ENCODE measurements at regions not wholly inside any gene's neighbourhood (a gene's known extent, or its start where the extent isn't known, plus 50 kb on each side); places are given as distances from the start of the nearest gene placed in this dataset.

DNA sequence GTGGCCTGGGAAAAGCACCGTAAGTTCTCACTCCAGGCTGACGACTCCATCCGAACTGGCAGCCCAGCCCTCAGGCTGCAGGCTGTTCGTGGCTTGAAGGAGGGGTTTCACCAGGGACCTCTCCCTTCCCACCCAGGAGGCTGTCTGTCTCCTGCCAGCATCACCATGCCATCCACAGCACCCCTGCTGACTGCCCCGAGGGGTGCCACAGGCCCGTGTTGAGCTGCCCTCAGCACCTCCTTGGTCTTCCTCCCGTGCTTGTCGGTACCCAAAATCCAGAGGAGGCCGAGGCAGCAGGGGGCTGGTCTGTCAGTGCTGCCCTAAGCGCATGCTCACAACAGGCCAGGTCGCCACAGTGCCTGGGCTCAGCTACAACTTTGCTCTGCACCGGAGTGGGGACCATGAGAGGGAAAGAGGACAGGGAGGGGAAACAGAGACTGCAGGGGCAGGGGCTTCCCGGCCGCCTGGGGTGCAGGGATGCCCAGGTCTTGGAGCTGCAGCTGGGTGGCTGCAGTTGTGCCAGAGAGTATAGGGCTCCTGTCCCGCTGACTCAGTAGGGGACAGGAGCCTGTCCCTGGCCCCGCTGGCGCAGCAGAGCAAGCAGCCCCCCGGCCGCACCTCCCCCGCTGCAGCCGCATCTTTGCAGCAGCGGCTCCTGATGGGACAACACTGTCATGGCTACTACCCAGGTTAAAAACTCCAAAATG lies 963.7 kb upstream of the CRIM1 start:
- H3K36me3 ChIP-seq (ENCODE audit: control insufficient read depth in 1 of 2, insufficient read depth in 2 of 2, low read length in 2 of 2) = no peaks in the 10 kb centered on the region
- no peaks in the 10 kb centered on the region for H3K9me3 ChIP-seq (ENCODE audit: control insufficient read depth in 1 of 2, low read length in 2 of 2)
- H3K27ac ChIP-seq (ENCODE audit: low read length) = no peak overlapping the region
- no peaks in the 10 kb centered on the region for H3K4me1 ChIP-seq (ENCODE audit: control insufficient read depth in 1 of 2, insufficient read depth in 2 of 2, low read length in 2 of 2)
- H3K4me3 ChIP-seq (ENCODE audit: low read depth in 1 of 2, low read length in 2 of 2) = no peak overlapping the region
- H3K27me3 ChIP-seq (ENCODE audit: low read depth, low read length) = no peaks in the 10 kb centered on the region

DNA sequence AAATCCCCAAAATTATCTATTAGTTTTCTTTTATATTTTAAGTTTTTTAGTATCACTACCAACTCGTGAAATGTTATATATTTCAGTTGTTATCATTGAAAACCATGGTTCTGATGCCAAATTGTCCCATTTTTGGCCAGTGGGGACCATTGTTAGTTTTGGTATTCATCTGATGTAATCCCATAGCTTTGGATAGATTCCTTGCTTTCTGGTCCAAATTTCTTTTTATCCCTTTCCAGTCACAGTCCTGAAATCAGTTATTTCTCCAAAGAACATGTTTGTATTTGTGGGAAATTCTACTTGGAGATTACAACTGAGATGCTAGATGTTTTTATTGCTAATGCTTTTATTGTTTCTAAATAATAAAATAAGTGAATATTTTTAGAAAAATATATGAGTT lies 976.8 kb upstream of the CRIM1 start:
- no peaks in the 10 kb centered on the region for H3K36me3 ChIP-seq (ENCODE audit: control insufficient read depth in 1 of 2, insufficient read depth in 2 of 2, low read length in 2 of 2)
- H3K27me3 ChIP-seq (ENCODE audit: low read depth, low read length) = no peaks in the 10 kb centered on the region
- no peaks in the 10 kb centered on the region for H3K4me1 ChIP-seq (ENCODE audit: control insufficient read depth in 1 of 2, insufficient read depth in 2 of 2, low read length in 2 of 2)
- no peak overlapping the region for H3K27ac ChIP-seq (ENCODE audit: low read length)
- no peak overlapping the region for H3K4me3 ChIP-seq (ENCODE audit: low read depth in 1 of 2, low read length in 2 of 2)
- H3K9me3 ChIP-seq (ENCODE audit: control insufficient read depth in 1 of 2, low read length in 2 of 2) = no peaks in the 10 kb centered on the region

DNA sequence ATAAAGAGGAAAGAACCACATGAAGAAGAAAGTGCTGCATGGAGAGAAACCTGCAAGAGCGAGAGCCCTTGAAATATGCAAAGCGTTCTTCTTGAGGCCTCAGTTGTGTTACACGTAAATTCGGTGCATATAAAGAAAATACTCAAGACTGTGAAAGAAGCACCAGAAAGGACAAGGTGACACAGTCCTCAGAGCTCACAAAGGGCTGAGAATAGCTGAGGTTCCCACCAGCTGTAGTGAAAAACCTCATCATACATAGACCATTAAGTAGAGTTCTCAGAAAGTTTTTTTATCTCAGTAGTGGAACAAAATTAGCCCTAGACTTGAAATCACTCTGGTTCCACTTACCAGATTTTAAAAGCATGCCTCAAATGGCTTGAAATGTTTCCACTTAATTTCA lies 980.7 kb upstream of the CRIM1 start:
- H3K4me3 ChIP-seq (ENCODE audit: low read depth in 1 of 2, low read length in 2 of 2) = no peak overlapping the region
- no peaks in the 10 kb centered on the region for H3K27me3 ChIP-seq (ENCODE audit: low read depth, low read length)
- no peaks in the 10 kb centered on the region for H3K36me3 ChIP-seq (ENCODE audit: control insufficient read depth in 1 of 2, insufficient read depth in 2 of 2, low read length in 2 of 2)
- no peak overlapping the region for H3K27ac ChIP-seq (ENCODE audit: low read length)
- no peaks in the 10 kb centered on the region for H3K4me1 ChIP-seq (ENCODE audit: control insufficient read depth in 1 of 2, insufficient read depth in 2 of 2, low read length in 2 of 2)
- no peaks in the 10 kb centered on the region for H3K9me3 ChIP-seq (ENCODE audit: control insufficient read depth in 1 of 2, low read length in 2 of 2)

DNA sequence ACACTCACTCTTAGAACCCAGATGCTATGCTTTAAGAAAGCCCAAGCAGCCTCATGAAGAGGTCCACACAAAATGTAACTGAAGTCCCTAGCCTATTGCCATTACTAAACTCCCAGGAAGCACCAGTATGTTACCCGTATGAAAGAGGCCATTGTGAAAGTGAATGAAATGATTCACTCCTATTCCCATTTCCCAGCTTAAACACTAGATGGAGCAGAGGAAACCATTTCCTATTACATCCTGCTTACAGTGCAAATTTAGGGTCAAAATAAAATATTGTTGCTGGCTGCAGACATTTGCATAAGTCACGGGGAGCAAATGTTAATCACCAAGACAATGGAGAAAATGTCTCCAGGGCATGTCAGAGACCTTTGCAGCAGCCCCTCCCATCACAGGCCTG lies 989.7 kb upstream of the CRIM1 start:
- Histone ChIP-seq H3K36me3 (ENCODE audit: control insufficient read depth in 1 of 2, insufficient read depth in 2 of 2, low read length in 2 of 2) (no peaks in the 10 kb centered on the region), H3K27ac (ENCODE audit: low read length) (no peak overlapping the region), H3K27me3 (ENCODE audit: low read depth, low read length) (no peaks in the 10 kb centered on the region), H3K4me1 (ENCODE audit: control insufficient read depth in 1 of 2, insufficient read depth in 2 of 2, low read length in 2 of 2) (no peaks in the 10 kb centered on the region), H3K9me3 (ENCODE audit: control insufficient read depth in 1 of 2, low read length in 2 of 2) (no peaks in the 10 kb centered on the region), H3K4me3 (ENCODE audit: low read depth in 1 of 2, low read length in 2 of 2) (no peak overlapping the region)

DNA sequence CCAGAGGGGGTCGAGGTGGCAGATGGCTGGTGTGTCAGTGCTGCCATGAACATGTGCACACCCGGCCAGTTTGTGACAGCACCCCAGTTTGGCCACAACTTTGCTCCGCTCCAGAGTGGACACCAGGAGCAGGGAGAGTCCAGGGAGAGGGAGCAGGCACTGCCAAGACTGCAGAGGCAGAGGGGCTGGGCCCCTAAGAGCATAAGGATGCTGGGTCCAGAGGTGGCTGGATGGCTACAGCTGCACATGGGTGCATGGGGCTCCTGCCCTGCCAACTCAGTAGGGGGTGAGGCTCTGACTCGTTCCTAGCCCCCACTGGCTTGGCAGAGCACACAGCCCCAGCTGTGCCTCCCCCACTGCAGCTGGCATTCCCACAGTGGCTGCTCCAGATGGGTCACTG lies 999.2 kb upstream of the CRIM1 start:
- H3K27ac ChIP-seq (ENCODE audit: low read length) = no peak overlapping the region
- peaks cover 0 to 2% of the 10 kb centered on the region in 2 donors for H3K9me3 ChIP-seq (ENCODE audit: control insufficient read depth in 1 of 2, low read length in 2 of 2)

DNA sequence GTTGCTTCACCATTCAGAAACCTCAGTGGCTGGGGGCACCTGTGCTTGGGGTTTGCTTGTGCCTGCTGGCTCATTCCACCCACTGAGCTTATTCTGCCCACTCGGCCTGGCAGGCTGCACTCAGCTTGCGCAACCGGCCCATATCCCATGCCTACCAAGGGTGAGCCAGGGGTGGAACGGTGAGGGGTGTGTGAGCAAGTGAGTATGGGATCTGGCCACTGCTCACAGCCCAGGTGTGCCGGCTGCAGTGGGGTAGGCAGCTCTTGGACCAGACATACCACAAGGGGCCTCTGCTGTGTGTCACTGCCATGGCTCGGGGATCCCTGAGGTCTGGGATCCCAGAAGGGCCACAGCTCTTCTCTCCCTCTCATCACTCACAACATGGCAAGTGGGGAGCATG lies 1000.5 kb upstream of the CRIM1 start:
- no peaks in the 10 kb centered on the region for H3K36me3 ChIP-seq (ENCODE audit: control insufficient read depth in 1 of 2, insufficient read depth in 2 of 2, low read length in 2 of 2)
- no peak overlapping the region for H3K27ac ChIP-seq (ENCODE audit: low read length)
- H3K27me3 ChIP-seq (ENCODE audit: low read depth, low read length) = no peaks in the 10 kb centered on the region
- H3K9me3 ChIP-seq (ENCODE audit: control insufficient read depth in 1 of 2, low read length in 2 of 2) = peaks cover 0 to 2% of the 10 kb centered on the region in 2 donors
- no peak overlapping the region for H3K4me3 ChIP-seq (ENCODE audit: low read depth in 1 of 2, low read length in 2 of 2)
- H3K4me1 ChIP-seq (ENCODE audit: control insufficient read depth in 1 of 2, insufficient read depth in 2 of 2, low read length in 2 of 2) = no peaks in the 10 kb centered on the region

More for the DNA sequence above, 999.2 kb upstream of the CRIM1 start:
- Histone ChIP-seq H3K36me3 (ENCODE audit: control insufficient read depth in 1 of 2, insufficient read depth in 2 of 2, low read length in 2 of 2) (no peaks in the 10 kb centered on the region), H3K27me3 (ENCODE audit: low read depth, low read length) (no peaks in the 10 kb centered on the region), H3K4me1 (ENCODE audit: control insufficient read depth in 1 of 2, insufficient read depth in 2 of 2, low read length in 2 of 2) (no peaks in the 10 kb centered on the region), H3K4me3 (ENCODE audit: low read depth in 1 of 2, low read length in 2 of 2) (no peak overlapping the region)

DNA sequence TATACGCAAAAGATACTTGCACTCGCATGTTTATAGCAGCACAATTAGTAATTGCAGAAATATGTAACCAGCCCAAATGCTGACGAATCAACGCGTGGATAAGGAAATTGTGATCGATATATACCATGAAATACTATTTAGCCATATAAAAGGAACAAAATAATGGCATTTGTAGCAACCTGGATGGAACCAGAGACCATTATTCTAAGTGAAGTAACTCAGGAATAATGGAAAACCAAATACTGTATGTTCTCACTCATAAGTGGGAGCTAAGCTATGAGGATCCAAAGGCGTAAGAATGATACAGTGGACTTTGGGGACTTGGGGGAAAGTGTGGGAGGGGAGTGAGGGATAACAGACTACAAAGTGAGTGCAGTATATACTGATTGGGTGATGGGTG lies 1008.0 kb upstream of the CRIM1 start:
- no peaks in the 10 kb centered on the region for H3K4me1 ChIP-seq (ENCODE audit: control insufficient read depth in 1 of 2, insufficient read depth in 2 of 2, low read length in 2 of 2)
- no peaks in the 10 kb centered on the region for H3K9me3 ChIP-seq (ENCODE audit: control insufficient read depth in 1 of 2, low read length in 2 of 2)
- H3K27ac ChIP-seq (ENCODE audit: low read length) = no peak overlapping the region
- no peaks in the 10 kb centered on the region for H3K36me3 ChIP-seq (ENCODE audit: control insufficient read depth in 1 of 2, insufficient read depth in 2 of 2, low read length in 2 of 2)
- H3K4me3 ChIP-seq (ENCODE audit: low read depth in 1 of 2, low read length in 2 of 2) = no peak overlapping the region
- no peaks in the 10 kb centered on the region for H3K27me3 ChIP-seq (ENCODE audit: low read depth, low read length)

DNA sequence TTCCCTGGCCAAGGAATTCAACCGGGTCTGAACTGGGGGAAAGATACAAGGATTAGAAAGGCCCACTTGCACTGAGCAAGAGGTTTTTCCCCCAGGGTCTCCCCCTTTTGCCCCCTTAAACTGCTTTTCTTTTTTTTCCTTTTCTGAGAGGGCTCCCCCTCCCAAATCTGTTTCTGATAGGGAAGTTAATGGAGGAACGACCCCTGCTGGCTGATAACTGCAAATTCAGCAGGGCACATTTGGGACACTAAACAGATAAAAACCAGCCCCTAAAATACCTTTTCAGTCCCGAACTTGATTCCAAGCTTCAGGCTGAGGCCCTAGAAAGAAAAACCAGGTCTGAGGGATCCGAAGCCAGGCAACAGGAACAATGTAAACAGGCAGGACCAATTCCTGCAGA lies 1012.4 kb upstream of the CRIM1 start:
- Histone ChIP-seq H3K27me3 (ENCODE audit: low read depth, low read length) (no peaks in the 10 kb centered on the region), H3K4me1 (ENCODE audit: control insufficient read depth in 1 of 2, insufficient read depth in 2 of 2, low read length in 2 of 2) (no peaks in the 10 kb centered on the region), H3K36me3 (ENCODE audit: control insufficient read depth in 1 of 2, insufficient read depth in 2 of 2, low read length in 2 of 2) (no peaks in the 10 kb centered on the region), H3K9me3 (ENCODE audit: control insufficient read depth in 1 of 2, low read length in 2 of 2) (peaks cover 0 to 6% of the 10 kb centered on the region in 2 donors), H3K4me3 (ENCODE audit: low read depth in 1 of 2, low read length in 2 of 2) (no peak overlapping the region), H3K27ac (ENCODE audit: low read length) (no peak overlapping the region)

DNA sequence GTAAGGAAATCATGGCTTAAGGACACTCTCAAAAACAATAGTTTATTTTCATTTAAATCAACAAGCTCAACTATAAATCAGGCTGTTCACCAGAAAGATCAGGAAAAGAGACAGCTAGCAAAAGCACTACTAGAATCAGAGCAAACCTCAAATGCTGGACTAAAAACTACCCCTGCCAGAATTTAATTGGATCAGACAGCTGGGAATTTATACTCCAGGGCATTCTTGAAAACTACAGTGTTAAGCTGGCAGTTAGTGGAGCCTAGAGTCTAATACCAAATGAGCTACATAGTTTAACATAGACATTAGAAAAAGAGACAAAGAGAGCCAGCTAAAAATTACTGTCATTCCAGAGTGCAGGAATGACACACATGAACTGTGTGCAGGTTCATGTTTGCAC lies 1016.4 kb upstream of the CRIM1 start:
- H3K27me3 ChIP-seq (ENCODE audit: low read depth, low read length) = no peaks in the 10 kb centered on the region

DNA sequence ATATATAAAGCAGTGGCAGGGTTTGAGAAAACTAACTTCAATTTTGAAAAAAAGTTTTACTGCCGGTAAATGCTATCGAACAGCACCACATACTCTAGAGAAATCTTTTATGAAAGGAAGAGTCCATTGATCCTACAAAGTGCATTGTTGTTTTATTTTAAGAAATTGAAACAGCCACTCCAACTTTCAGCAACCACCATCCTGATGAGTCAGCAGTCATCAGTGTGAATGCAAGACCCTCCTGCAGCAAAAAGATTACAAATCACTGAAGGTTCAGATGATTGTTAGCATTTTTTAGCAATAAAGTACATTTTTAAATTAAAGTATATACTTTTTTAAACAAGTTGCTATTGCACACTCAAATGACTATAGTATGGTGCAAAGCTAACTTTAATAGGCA lies 1017.7 kb upstream of the CRIM1 start:
- no peaks in the 10 kb centered on the region for H3K27me3 ChIP-seq (ENCODE audit: low read depth, low read length)
- no peaks in the 10 kb centered on the region for H3K36me3 ChIP-seq (ENCODE audit: control insufficient read depth in 1 of 2, insufficient read depth in 2 of 2, low read length in 2 of 2)
- H3K4me1 ChIP-seq (ENCODE audit: control insufficient read depth in 1 of 2, insufficient read depth in 2 of 2, low read length in 2 of 2) = no peaks in the 10 kb centered on the region
- H3K27ac ChIP-seq (ENCODE audit: low read length) = no peak overlapping the region
- H3K4me3 ChIP-seq (ENCODE audit: low read depth in 1 of 2, low read length in 2 of 2) = no peak overlapping the region
- peaks cover 0 to 6% of the 10 kb centered on the region in 2 donors for H3K9me3 ChIP-seq (ENCODE audit: control insufficient read depth in 1 of 2, low read length in 2 of 2)

More for the DNA sequence above, 1016.4 kb upstream of the CRIM1 start:
- peaks cover 0 to 6% of the 10 kb centered on the region in 2 donors for H3K9me3 ChIP-seq (ENCODE audit: control insufficient read depth in 1 of 2, low read length in 2 of 2)
- H3K4me3 ChIP-seq (ENCODE audit: low read depth in 1 of 2, low read length in 2 of 2) = no peak overlapping the region
- no peaks in the 10 kb centered on the region for H3K4me1 ChIP-seq (ENCODE audit: control insufficient read depth in 1 of 2, insufficient read depth in 2 of 2, low read length in 2 of 2)
- H3K27ac ChIP-seq (ENCODE audit: low read length) = no peak overlapping the region
- no peaks in the 10 kb centered on the region for H3K36me3 ChIP-seq (ENCODE audit: control insufficient read depth in 1 of 2, insufficient read depth in 2 of 2, low read length in 2 of 2)

DNA sequence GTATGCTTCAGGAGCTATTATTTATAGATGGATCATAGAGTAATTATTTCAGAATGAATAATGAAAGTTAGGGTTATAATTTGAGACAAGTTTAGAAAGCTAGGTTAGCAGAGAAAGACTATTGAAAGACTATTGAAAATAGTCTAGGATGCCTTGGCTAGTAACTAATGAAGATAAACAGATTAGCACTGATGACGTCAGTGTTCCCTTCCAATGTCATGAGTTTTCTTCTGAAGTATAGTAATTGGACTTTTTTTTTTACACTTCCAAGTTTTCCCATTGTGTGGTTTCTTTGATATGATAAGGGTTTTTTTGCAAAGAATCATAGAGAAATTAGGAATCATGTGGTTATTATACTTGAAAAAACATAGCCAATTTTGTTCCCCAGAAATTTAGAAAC lies 1041.5 kb upstream of the CRIM1 start:
- H3K27ac ChIP-seq (ENCODE audit: low read length) = no peak overlapping the region
- H3K36me3 ChIP-seq (ENCODE audit: control insufficient read depth in 1 of 2, insufficient read depth in 2 of 2, low read length in 2 of 2) = no peaks in the 10 kb centered on the region
- H3K4me1 ChIP-seq (ENCODE audit: control insufficient read depth in 1 of 2, insufficient read depth in 2 of 2, low read length in 2 of 2) = no peaks in the 10 kb centered on the region
- no peaks in the 10 kb centered on the region for H3K9me3 ChIP-seq (ENCODE audit: control insufficient read depth in 1 of 2, low read length in 2 of 2)
- no peak overlapping the region for H3K4me3 ChIP-seq (ENCODE audit: low read depth in 1 of 2, low read length in 2 of 2)
- no peaks in the 10 kb centered on the region for H3K27me3 ChIP-seq (ENCODE audit: low read depth, low read length)

DNA sequence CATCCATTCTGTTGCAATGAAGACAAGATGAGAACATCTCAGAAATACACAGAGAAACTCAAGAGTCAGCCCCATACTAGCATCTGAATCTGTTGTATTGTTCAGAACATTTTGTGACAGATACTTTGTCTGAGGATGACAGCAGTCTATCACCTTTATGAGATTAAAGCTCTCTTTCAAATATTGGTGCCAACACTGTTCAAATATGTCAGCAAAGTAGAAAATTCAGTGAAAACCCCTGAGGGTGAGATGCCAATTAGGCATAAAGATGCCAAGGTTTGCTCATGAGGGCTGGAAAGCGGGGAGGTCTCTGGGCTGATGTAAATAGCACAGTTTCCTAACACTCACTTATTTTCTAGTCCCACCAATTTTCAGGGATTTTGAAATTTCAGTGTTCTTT lies 1054.2 kb upstream of the CRIM1 start:
- H3K36me3 ChIP-seq (ENCODE audit: control insufficient read depth in 1 of 2, insufficient read depth in 2 of 2, low read length in 2 of 2) = no peaks in the 10 kb centered on the region
- H3K9me3 ChIP-seq (ENCODE audit: control insufficient read depth in 1 of 2, low read length in 2 of 2) = no peaks in the 10 kb centered on the region
- no peak overlapping the region for H3K4me3 ChIP-seq (ENCODE audit: low read depth in 1 of 2, low read length in 2 of 2)
- H3K27me3 ChIP-seq (ENCODE audit: low read depth, low read length) = no peaks in the 10 kb centered on the region
- H3K4me1 ChIP-seq (ENCODE audit: control insufficient read depth in 1 of 2, insufficient read depth in 2 of 2, low read length in 2 of 2) = no peaks in the 10 kb centered on the region
- no peak overlapping the region for H3K27ac ChIP-seq (ENCODE audit: low read length)
